ENCODE measurements at regions not wholly inside any gene's neighbourhood (a gene's known extent, or its start where the extent isn't known, plus 50 kb on each side); places are given as distances from the start of the nearest gene placed in this dataset.

DNA sequence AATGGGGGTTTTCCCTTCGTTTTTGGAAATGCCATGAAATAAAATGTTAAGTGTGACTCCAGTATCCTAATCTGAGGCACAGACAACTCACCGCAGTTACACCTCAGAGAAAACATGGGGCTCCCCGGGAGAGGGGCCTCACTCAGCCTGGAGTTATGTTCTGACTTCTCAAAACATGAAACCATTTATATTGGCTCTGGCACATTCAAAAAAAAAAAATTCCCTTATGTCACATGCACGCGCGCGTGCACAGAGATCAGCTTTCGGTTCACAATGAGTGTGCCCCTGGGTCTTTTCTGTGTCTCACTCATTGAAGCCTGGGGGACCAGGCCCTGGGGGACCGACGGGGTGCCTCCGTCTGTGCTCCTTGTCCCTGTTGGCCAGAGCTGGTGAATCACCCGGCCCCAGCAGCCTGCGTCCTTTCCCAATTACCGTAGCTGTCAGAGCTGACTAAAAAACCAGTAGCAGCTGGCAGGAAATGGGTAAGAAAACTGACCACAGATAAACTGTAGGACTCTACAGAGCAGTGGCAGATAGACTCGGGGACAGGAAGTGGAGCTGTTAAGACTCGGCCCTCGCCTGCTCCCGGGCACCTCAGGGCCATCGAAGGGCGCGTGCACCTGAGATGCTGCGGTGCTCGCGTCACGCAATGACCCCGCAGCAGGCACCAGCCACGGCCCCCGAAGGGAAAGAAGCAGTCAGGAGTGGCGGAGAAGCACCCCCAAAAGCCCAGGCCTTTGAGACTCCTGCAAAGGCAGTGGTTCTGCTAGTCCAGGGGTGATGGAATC lies 138.3 kb upstream of the ID2 start:
- WGBS (ENCODE audit: insufficient coverage), result under 1% methylated on average over 25 of the region's 29 CpGs
- H3K27ac ChIP-seq (ENCODE audit: low read depth in 1 of 2, low read length in 2 of 2), result peak overlapping the region; percentile 93 to 98
- Mint-ChIP-seq H3K4me3 (peak overlapping the region; percentile 72 to 85), H3K9me3 (no peaks in the 10 kb centered on the region), H3K36me3 (peaks cover 5 to 7% of the 10 kb centered on the region in 2 donors), H3K4me1 (peaks cover 91% of the 10 kb centered on the region), H3K27ac (peak overlapping the region; percentile 98 to 100 (median 99)), H3K27me3 (ENCODE audit: low read depth in 3 of 3) (peaks cover 1 to 2% (median 1%) of the 10 kb centered on the region in 3 donors)
- peak overlapping the region; percentile 8 for H2AFZ ChIP-seq (ENCODE audit: insufficient read depth, low read depth, low read length, poor library complexity, severe bottlenecking)
- intact Hi-C loops (cut with micrococcal nuclease), result loop anchor here in 1 of 2 donors (2.0 to 10.0 kb wide), 3 partner anchors 39 to 309 kb away; partner anchors contain the start of gene ID2
- no peaks in the 10 kb centered on the region for H3K36me3 ChIP-seq (replicated peaks in 1 of 2; ENCODE audit: control insufficient read depth in 1 of 2, insufficient read depth in 2 of 2, low read length in 2 of 2)
- peak overlapping the region in 1 of 3 experiments; percentile 33 for H3K4me3 ChIP-seq (replicated peaks in 1 of 3; ENCODE audit: low read depth in 2 of 3, low read length in 3 of 3)
- H3K4me2 ChIP-seq (replicated peaks; ENCODE audit: extremely low read depth, low read length, poor library complexity, severe bottlenecking), result peak overlapping the region; percentile 35
- H3K9me3 ChIP-seq (replicated peaks in 1 of 2; ENCODE audit: control insufficient read depth in 1 of 2, insufficient read depth in 1 of 2, low read length in 2 of 2), result no peaks in the 10 kb centered on the region
- H4K20me1 ChIP-seq (ENCODE audit: insufficient read depth, low read length), result no peaks in the 10 kb centered on the region
- peak; percentile 96 to 98 (median 98) for DNase-seq
- H3K79me2 ChIP-seq (ENCODE audit: insufficient read depth, low read length), result no peaks in the 10 kb centered on the region
- H3K4me1 ChIP-seq (ENCODE audit: control insufficient read depth in 1 of 2, insufficient read depth in 2 of 2, low read length in 2 of 2), result peaks cover 83 to 94% of the 10 kb centered on the region in 2 donors
- H3K9ac ChIP-seq (ENCODE audit: insufficient read depth, low read length, poor library complexity, severe bottlenecking), result peak overlapping the region; percentile 78
- TF ChIP-seq, protein P1, sequence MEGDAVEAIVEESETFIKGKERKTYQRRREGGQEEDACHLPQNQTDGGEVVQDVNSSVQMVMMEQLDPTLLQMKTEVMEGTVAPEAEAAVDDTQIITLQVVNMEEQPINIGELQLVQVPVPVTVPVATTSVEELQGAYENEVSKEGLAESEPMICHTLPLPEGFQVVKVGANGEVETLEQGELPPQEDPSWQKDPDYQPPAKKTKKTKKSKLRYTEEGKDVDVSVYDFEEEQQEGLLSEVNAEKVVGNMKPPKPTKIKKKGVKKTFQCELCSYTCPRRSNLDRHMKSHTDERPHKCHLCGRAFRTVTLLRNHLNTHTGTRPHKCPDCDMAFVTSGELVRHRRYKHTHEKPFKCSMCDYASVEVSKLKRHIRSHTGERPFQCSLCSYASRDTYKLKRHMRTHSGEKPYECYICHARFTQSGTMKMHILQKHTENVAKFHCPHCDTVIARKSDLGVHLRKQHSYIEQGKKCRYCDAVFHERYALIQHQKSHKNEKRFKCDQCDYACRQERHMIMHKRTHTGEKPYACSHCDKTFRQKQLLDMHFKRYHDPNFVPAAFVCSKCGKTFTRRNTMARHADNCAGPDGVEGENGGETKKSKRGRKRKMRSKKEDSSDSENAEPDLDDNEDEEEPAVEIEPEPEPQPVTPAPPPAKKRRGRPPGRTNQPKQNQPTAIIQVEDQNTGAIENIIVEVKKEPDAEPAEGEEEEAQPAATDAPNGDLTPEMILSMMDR (IDR thresholded peaks at IDR 0.05), result no peak
- no peaks in the 10 kb centered on the region for H3K27me3 ChIP-seq (ENCODE audit: control insufficient read depth in 2 of 2, insufficient read depth in 2 of 2, low read length in 2 of 2)

DNA sequence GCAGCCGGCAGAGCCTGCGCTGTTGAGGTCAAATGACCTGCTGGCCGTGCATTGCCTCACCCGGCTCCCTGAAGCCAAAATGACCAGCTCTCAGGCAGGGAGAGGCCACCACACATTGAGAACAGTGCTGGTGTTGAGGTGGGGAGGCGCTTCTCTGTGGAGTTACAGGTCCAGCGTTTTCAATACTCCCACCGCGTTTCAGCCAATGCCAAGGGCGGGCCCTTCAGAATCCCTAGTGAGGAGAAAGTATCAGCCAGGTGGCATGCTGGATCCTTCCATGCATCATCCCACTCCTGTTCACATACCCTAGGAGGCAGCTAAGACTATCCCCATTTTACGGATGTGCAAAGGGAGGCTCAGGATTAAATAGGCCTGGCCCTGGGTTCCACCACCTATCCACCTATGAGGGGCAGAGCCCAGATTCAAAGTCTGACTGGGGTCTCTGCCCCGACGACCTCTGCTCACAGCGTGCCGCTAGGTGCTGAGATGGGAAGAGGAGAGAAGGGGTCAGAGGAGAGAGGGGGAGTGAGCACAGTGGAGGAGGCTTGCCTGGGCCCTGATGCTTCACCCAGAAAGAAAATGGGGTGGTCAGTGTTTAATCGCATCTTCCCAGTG lies 137.6 kb upstream of the ID2 start:
- no peaks in the 10 kb centered on the region for H3K9me3 ChIP-seq (replicated peaks in 1 of 2; ENCODE audit: control insufficient read depth in 1 of 2, insufficient read depth in 1 of 2, low read length in 2 of 2)
- peak overlapping the region; percentile 98 to 100 (median 99) for H3K27ac Mint-ChIP-seq
- no peaks in the 10 kb centered on the region for H3K9me3 Mint-ChIP-seq
- H3K4me1 ChIP-seq (ENCODE audit: control insufficient read depth in 1 of 2, insufficient read depth in 2 of 2, low read length in 2 of 2), result peaks cover 76 to 87% of the 10 kb centered on the region in 2 donors
- no peaks in the 10 kb centered on the region for H3K27me3 ChIP-seq (ENCODE audit: control insufficient read depth in 2 of 2, insufficient read depth in 2 of 2, low read length in 2 of 2)
- peak overlapping the region; percentile 35 for H3K4me2 ChIP-seq (replicated peaks; ENCODE audit: extremely low read depth, low read length, poor library complexity, severe bottlenecking)
- peak; percentile 55 to 70 (median 58) for DNase-seq
- peak overlapping the region; percentile 72 to 85 for H3K4me3 Mint-ChIP-seq
- peak overlapping the region; percentile 8 for H2AFZ ChIP-seq (ENCODE audit: insufficient read depth, low read depth, low read length, poor library complexity, severe bottlenecking)
- intact Hi-C loops (cut with micrococcal nuclease), result loop anchor here in 1 of 2 donors (5.0 to 10.0 kb wide), 2 partner anchors 138 to 309 kb away; partner anchors contain the start of gene ID2
- no peaks in the 10 kb centered on the region for H3K36me3 ChIP-seq (replicated peaks in 1 of 2; ENCODE audit: control insufficient read depth in 1 of 2, insufficient read depth in 2 of 2, low read length in 2 of 2)
- H3K36me3 Mint-ChIP-seq, result peaks cover 7% of the 10 kb centered on the region in 2 donors
- 34% methylated on average over 6 of the region's 15 CpGs for WGBS (ENCODE audit: insufficient coverage)
- H3K27ac ChIP-seq (ENCODE audit: low read depth in 1 of 2, low read length in 2 of 2), result peak overlapping the region; percentile 93 to 98
- H3K27me3 Mint-ChIP-seq (ENCODE audit: low read depth in 3 of 3), result peaks cover 1 to 2% (median 2%) of the 10 kb centered on the region in 3 donors
- no peaks in the 10 kb centered on the region for H3K79me2 ChIP-seq (ENCODE audit: insufficient read depth, low read length)
- H4K20me1 ChIP-seq (ENCODE audit: insufficient read depth, low read length), result no peaks in the 10 kb centered on the region
- TF ChIP-seq, protein P1 (IDR thresholded peaks at IDR 0.05), result no peak
- peak overlapping the region in 1 of 3 experiments; percentile 33 for H3K4me3 ChIP-seq (replicated peaks in 1 of 3; ENCODE audit: low read depth in 2 of 3, low read length in 3 of 3)
- H3K4me1 Mint-ChIP-seq, result peaks cover 84% of the 10 kb centered on the region
- peak overlapping the region; percentile 78 for H3K9ac ChIP-seq (ENCODE audit: insufficient read depth, low read length, poor library complexity, severe bottlenecking)

Data from CD14-positive monocyte (primary cell).